ENCODE measurements at regions not wholly inside any gene's neighbourhood (a gene's known extent, or its start where the extent isn't known, plus 50 kb on each side); places are given as distances from the start of the nearest gene placed in this dataset.

- TF ChIP-seq POLR2A (IDR thresholded peaks at IDR 0.05) = no peak
- TF ChIP-seq, protein P1, sequence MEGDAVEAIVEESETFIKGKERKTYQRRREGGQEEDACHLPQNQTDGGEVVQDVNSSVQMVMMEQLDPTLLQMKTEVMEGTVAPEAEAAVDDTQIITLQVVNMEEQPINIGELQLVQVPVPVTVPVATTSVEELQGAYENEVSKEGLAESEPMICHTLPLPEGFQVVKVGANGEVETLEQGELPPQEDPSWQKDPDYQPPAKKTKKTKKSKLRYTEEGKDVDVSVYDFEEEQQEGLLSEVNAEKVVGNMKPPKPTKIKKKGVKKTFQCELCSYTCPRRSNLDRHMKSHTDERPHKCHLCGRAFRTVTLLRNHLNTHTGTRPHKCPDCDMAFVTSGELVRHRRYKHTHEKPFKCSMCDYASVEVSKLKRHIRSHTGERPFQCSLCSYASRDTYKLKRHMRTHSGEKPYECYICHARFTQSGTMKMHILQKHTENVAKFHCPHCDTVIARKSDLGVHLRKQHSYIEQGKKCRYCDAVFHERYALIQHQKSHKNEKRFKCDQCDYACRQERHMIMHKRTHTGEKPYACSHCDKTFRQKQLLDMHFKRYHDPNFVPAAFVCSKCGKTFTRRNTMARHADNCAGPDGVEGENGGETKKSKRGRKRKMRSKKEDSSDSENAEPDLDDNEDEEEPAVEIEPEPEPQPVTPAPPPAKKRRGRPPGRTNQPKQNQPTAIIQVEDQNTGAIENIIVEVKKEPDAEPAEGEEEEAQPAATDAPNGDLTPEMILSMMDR (IDR thresholded peaks at IDR 0.05) = no peak
These were observed 70.5 kb downstream of the KLF6 start for GRCh38 chr10:3714531-3714930.
